CD8-positive, alpha-beta memory T cell (primary cell): ENCODE measurements at regions not wholly inside any gene's neighbourhood (a gene's known extent, or its start where the extent isn't known, plus 50 kb on each side); places are given as distances from the start of the nearest gene placed in this dataset.

ENCODE experiments used
- CTCF ChIA-PET: fragments of 350-600 bp; sonication (Branson Sonifier 250); formaldehyde crosslinking; loops from one replicate; lab custom pipeline; 2021; ENCODE audit warnings: antibody characterized with exemption; lab: Charles Lee
- POLR2A ChIA-PET: fragments of 350-600 bp; sonication (Branson Sonifier 250); formaldehyde crosslinking; loops from one replicate; lab custom pipeline; 2021; ENCODE audit warnings: antibody characterized with exemption; lab: Charles Lee
- DNase-seq, 5 donors: peaks; one replicate each; pipeline versions ENCODE4 v3.0.0 to v3.0.0-alpha.2; 2020 to 2022; ENCODE audit warnings: mixed read lengths in 1 of 5
- H3K27ac ChIP-seq: one replicate; pipeline ENCODE4 v1.7.0; 2013; ENCODE audit warnings: low read depth, mild to moderate bottlenecking, low read length, moderate library complexity
- H3K27me3 ChIP-seq: 2 replicates; pipeline ENCODE4 v1.7.0; 2013; ENCODE audit warnings: low read length, mild to moderate bottlenecking; ENCODE audit not compliant: insufficient read depth, poor library complexity, severe bottlenecking
- H3K36me3 ChIP-seq: 2 replicates; pipeline ENCODE4 v1.7.0; 2013; ENCODE audit warnings: mild to moderate bottlenecking, low read length, moderate library complexity; ENCODE audit not compliant: insufficient read depth
- H3K4me1 ChIP-seq: 2 replicates; pipeline ENCODE4 v1.7.0; 2013; ENCODE audit warnings: mild to moderate bottlenecking, low read length, moderate library complexity; ENCODE audit not compliant: insufficient read depth
- H3K4me3 ChIP-seq: 2 replicates; pipeline ENCODE4 v1.7.0; 2013; ENCODE audit warnings: mild to moderate bottlenecking, low read length
- H3K9me3 ChIP-seq: 2 replicates; pipeline ENCODE4 v1.7.0; 2013; ENCODE audit warnings: mild to moderate bottlenecking, low read length
- H3K27ac Mint-ChIP-seq, 8 donors: one replicate each; pipeline ENCODE4 v1.8.0; 2020 to 2021; ENCODE audit warnings: mixed read lengths in 8 of 8, mild to moderate bottlenecking in 6 of 8, inconsistent platforms in 3 of 8, moderate library complexity in 3 of 8
- H3K27me3 Mint-ChIP-seq, 2 donors: one replicate each; pipeline ENCODE4 v1.8.0; 2020 to 2021; ENCODE audit warnings: mixed read lengths in 2 of 2, mild to moderate bottlenecking in 1 of 2, moderate library complexity in 1 of 2
- H3K36me3 Mint-ChIP-seq, 3 donors: one replicate each; pipeline ENCODE4 v1.8.0; 2020 to 2021; ENCODE audit warnings: mixed read lengths in 3 of 3, inconsistent platforms in 1 of 3, mild to moderate bottlenecking in 1 of 3
- H3K4me1 Mint-ChIP-seq, 3 donors: one replicate each; pipeline ENCODE4 v1.8.0; 2020 to 2021; ENCODE audit warnings: mixed read lengths in 3 of 3, inconsistent platforms in 1 of 3, mild to moderate bottlenecking in 1 of 3
- H3K4me3 Mint-ChIP-seq, 7 donors: one replicate each; pipeline ENCODE4 v1.8.0; 2020 to 2021; ENCODE audit warnings: mixed read lengths in 7 of 7, mild to moderate bottlenecking in 6 of 7, moderate library complexity in 4 of 7, inconsistent platforms in 2 of 7
- H3K9me3 Mint-ChIP-seq, 5 donors: one replicate each; pipeline ENCODE4 v1.8.0; 2020 to 2022; ENCODE audit warnings: mixed read lengths in 5 of 5, mild to moderate bottlenecking in 3 of 5, moderate library complexity in 2 of 5, inconsistent platforms in 1 of 5

GRCh38 chr2:154908327-154908726 lies 209.8 kb downstream of the KCNJ3 start:
- Mint-ChIP-seq H3K27ac (no peak overlapping the region), H3K36me3 (no peaks in the 10 kb centered on the region), H3K4me1 (no peaks in the 10 kb centered on the region), H3K9me3 (peaks cover 7 to 18% (median 14%) of the 10 kb centered on the region in 5 donors), H3K4me3 (no peak overlapping the region), H3K27me3 (no peaks in the 10 kb centered on the region)
- Histone ChIP-seq H3K4me1 (no peaks in the 10 kb centered on the region), H3K9me3 (no peaks in the 10 kb centered on the region), H3K36me3 (no peaks in the 10 kb centered on the region), H3K4me3 (no peak overlapping the region), H3K27me3 (no peaks in the 10 kb centered on the region), H3K27ac (no peak overlapping the region)
- ChIA-PET POLR2A (no interaction called here), CTCF (no interaction called here)
- DNase-seq: no peak
